Gastroesophageal sphincter (tissue), 4 donors: ENCODE measurements at regions not wholly inside any gene's neighbourhood (a gene's known extent, or its start where the extent isn't known, plus 50 kb on each side); places are given as distances from the start of the nearest gene placed in this dataset.
"Not testable (repeated sequence)": the region's sequence is repeated elsewhere in the genome, so short reads cannot be mapped to it uniquely, and the experiment has no call there.

Experiments
- ATAC-seq: fragments of 150-250 bp; one replicate; pipeline ENCODE4 v1.9.1; 2016; ENCODE audit warnings: mild to moderate bottlenecking, moderate library complexity
- H3K27ac ChIP-seq, 4 donors: fragments of 200-600 bp; sonication (generic) in 3 of 4; 1 replicate in 3 of 4; 2 replicates in 1 of 4; pipeline ENCODE4 v1.5.1; 2016 to 2019
- H3K27me3 ChIP-seq: fragments of 200-600 bp; sonication (generic); one replicate; pipeline ENCODE4 v1.5.1; 2019
- H3K36me3 ChIP-seq, 2 donors: fragments of 200-600 bp; sonication (generic); one replicate each; pipeline ENCODE4 v1.5.1; 2019; ENCODE audit warnings: control low read depth in 1 of 2
- H3K4me1 ChIP-seq, 3 donors: fragments of 200-600 bp; sonication (generic); 1 replicate in 2 of 3; 2 replicates in 1 of 3; pipeline ENCODE4 v1.5.1; 2016 to 2019; ENCODE audit warnings: control low read depth in 2 of 3
- H3K4me3 ChIP-seq, 2 donors: fragments of 200-600 bp; sonication (generic); one replicate each; pipeline ENCODE4 v1.5.1; 2019; ENCODE audit warnings: mild to moderate bottlenecking in 1 of 2, moderate library complexity in 1 of 2
- H3K9me3 ChIP-seq, 3 donors: fragments of 200-600 bp; sonication (generic); one replicate each; pipeline ENCODE4 v1.5.1; 2017 to 2019; ENCODE audit warnings: control low read depth in 2 of 3
- CTCF ChIP-seq, 4 experiments: fragments of 200-600 bp in 2 of 4; fragments of 450-650 bp in 2 of 4; sonication (generic) in 1 of 4; IDR thresholded peaks; one replicate each; pipeline ENCODE4 v1.5.1; 2017 to 2019; ENCODE audit warnings: antibody characterized with exemption in 4 of 4, mild to moderate bottlenecking in 2 of 4, moderate library complexity in 2 of 4
- EP300 ChIP-seq: sonication (generic); formaldehyde crosslinking; IDR thresholded peaks from one replicate; pipeline ENCODE4 v1.6.1; 2017; ENCODE audit warnings: antibody characterized with exemption, mild to moderate bottlenecking
- POLR2A ChIP-seq, 2 donors: fragments of 450-650 bp; IDR thresholded peaks; one replicate each; pipeline ENCODE4 v1.6.1; 2017; ENCODE audit warnings: antibody characterized with exemption in 2 of 2, mild to moderate bottlenecking in 2 of 2, moderate library complexity in 1 of 2
- POLR2AphosphoS5 ChIP-seq: sonication (generic); formaldehyde crosslinking; IDR thresholded peaks from one replicate; pipeline ENCODE4 v1.6.1; 2017; ENCODE audit warnings: antibody characterized with exemption
- WGBS, 2 donors: methylation state at CpG; one replicate each; pipeline ENCODE4 v1.1.5; 2018; ENCODE audit warnings: low coverage in 1 of 2; 5-methylcytosine and 5-hydroxymethylcytosine counted together

GRCh38 chr18:64380117-64380516, 231.2 kb upstream of the LINC00305 start:
- H3K27me3 ChIP-seq = no peaks in the 10 kb centered on the region
- no peaks in the 10 kb centered on the region for H3K9me3 ChIP-seq
- TF ChIP-seq EP300 = no peak
- TF ChIP-seq POLR2A (IDR thresholded peaks at IDR 0.05) = no peak
- no peak for TF ChIP-seq POLR2AphosphoS5
- no peak for TF ChIP-seq CTCF (IDR thresholded peaks at IDR 0.05)
- H3K27ac ChIP-seq = no peak overlapping the region
- ATAC-seq = no peak
- WGBS, 2 donors = 53 to 64% methylated on average over 1 of the region's 1 CpG
- H3K36me3 ChIP-seq = no peaks in the 10 kb centered on the region
- no peak overlapping the region for H3K4me3 ChIP-seq
- no peaks in the 10 kb centered on the region for H3K4me1 ChIP-seq

GRCh38 chr18:64379662-64380061, 230.8 kb upstream of the LINC00305 start:
- peaks cover 0 to 3% (median 0%) of the 10 kb centered on the region in 3 donors for H3K9me3 ChIP-seq
- TF ChIP-seq POLR2AphosphoS5 (no peak), POLR2A (IDR thresholded peaks at IDR 0.05) (no peak), EP300 (no peak), CTCF (IDR thresholded peaks at IDR 0.05) (no peak)

GRCh38 chr18:64377446-64377845, 228.6 kb upstream of the LINC00305 start:
- no peak overlapping the region for H3K27ac ChIP-seq
- no peaks in the 10 kb centered on the region for H3K4me1 ChIP-seq
- H3K36me3 ChIP-seq = no peaks in the 10 kb centered on the region
- H3K9me3 ChIP-seq = peaks cover 0 to 6% (median 0%) of the 10 kb centered on the region in 3 donors
- TF ChIP-seq CTCF (IDR thresholded peaks at IDR 0.05) = no peak
- no peak for TF ChIP-seq POLR2A (IDR thresholded peaks at IDR 0.05)
- no peak for TF ChIP-seq EP300
- TF ChIP-seq POLR2AphosphoS5 = no peak
- WGBS, 2 donors = 66 to 76% methylated on average over 4 of the region's 4 CpGs
- ATAC-seq = no peak
- no peaks in the 10 kb centered on the region for H3K27me3 ChIP-seq
- H3K4me3 ChIP-seq = no peak overlapping the region

More at GRCh38 chr18:64379662-64380061, 230.8 kb upstream of the LINC00305 start:
- whole genome bisulfite sequencing, 2 donors = 90 to 100% methylated on average over 1 of the region's 1 CpG
- no peak for ATAC-seq
- H3K27me3 ChIP-seq = no peaks in the 10 kb centered on the region
- no peak overlapping the region for H3K27ac ChIP-seq
- H3K4me1 ChIP-seq = no peaks in the 10 kb centered on the region
- H3K4me3 ChIP-seq = no peak overlapping the region
- H3K36me3 ChIP-seq = no peaks in the 10 kb centered on the region

- no peaks in the 10 kb centered on the region for H3K4me1 ChIP-seq
- no peaks in the 10 kb centered on the region for H3K36me3 ChIP-seq
- 70 to 86% methylated on average over 2 of the region's 2 CpGs for WGBS, 2 donors
- no peak for TF ChIP-seq POLR2AphosphoS5
- ATAC-seq = no peak
- H3K27ac ChIP-seq = no peak overlapping the region
- peaks cover 0 to 6% (median 0%) of the 10 kb centered on the region in 3 donors for H3K9me3 ChIP-seq
- no peaks in the 10 kb centered on the region for H3K27me3 ChIP-seq
- no peak overlapping the region for H3K4me3 ChIP-seq
Observed at GRCh38 chr18:64372850-64373249, 224.0 kb upstream of the LINC00305 start.

- WGBS, 2 donors = 45 to 68% methylated on average over 4 to 6 of the region's 8 CpGs
- H3K27ac ChIP-seq, ATAC-seq: not testable (repeated sequence)
Observed at GRCh38 chr18:64369830-64370440, 221.0 kb upstream of the LINC00305 start.

GRCh38 chr18:64365106-64365505, 216.2 kb upstream of the LINC00305 start:
- Histone ChIP-seq H3K27me3 (no peaks in the 10 kb centered on the region), H3K9me3 (no peaks in the 10 kb centered on the region), H3K27ac (no peak overlapping the region), H3K36me3 (no peaks in the 10 kb centered on the region), H3K4me1 (no peaks in the 10 kb centered on the region), H3K4me3 (no peak overlapping the region)
- 57 to 73% methylated on average over 2 to 4 of the region's 4 CpGs for WGBS, 2 donors
- no peak for ATAC-seq
- TF ChIP-seq EP300 (no peak), POLR2A (IDR thresholded peaks at IDR 0.05) (no peak), POLR2AphosphoS5 (no peak), CTCF (IDR thresholded peaks at IDR 0.05) (no peak)

More at GRCh38 chr18:64369830-64370440, 221.0 kb upstream of the LINC00305 start:
- not testable (repeated sequence) for H3K27me3 ChIP-seq, H3K4me1 ChIP-seq, H3K36me3 ChIP-seq, H3K9me3 ChIP-seq, H3K4me3 ChIP-seq
